Glutamatergic neuron (in vitro differentiated cells): ENCODE measurements at regions not wholly inside any gene's neighbourhood (a gene's known extent, or its start where the extent isn't known, plus 50 kb on each side); places are given as distances from the start of the nearest gene placed in this dataset.

Experiments used
- DNase-seq: peaks from one replicate; pipeline ENCODE4 v3.0.0; 2022
- H3K27ac Mint-ChIP-seq: one replicate; pipeline ENCODE4 v1.8.0; 2020; ENCODE audit warnings: mild to moderate bottlenecking, mixed read lengths, inconsistent platforms; ENCODE audit not compliant: unreplicated experiment
- H3K27me3 Mint-ChIP-seq: one replicate; pipeline ENCODE4 v1.8.0; 2020; ENCODE audit warnings: mild to moderate bottlenecking, moderate library complexity, mixed read lengths, inconsistent platforms; ENCODE audit not compliant: unreplicated experiment
- H3K36me3 Mint-ChIP-seq: one replicate; pipeline ENCODE4 v1.8.0; 2020; ENCODE audit warnings: mild to moderate bottlenecking, mixed read lengths, inconsistent platforms; ENCODE audit not compliant: unreplicated experiment
- H3K4me1 Mint-ChIP-seq: one replicate; pipeline ENCODE4 v1.8.0; 2020; ENCODE audit warnings: mild to moderate bottlenecking, low read depth, mixed read lengths, inconsistent platforms; ENCODE audit not compliant: unreplicated experiment
- H3K4me3 Mint-ChIP-seq: one replicate; pipeline ENCODE4 v1.8.0; 2020; ENCODE audit warnings: mild to moderate bottlenecking, mixed read lengths, inconsistent platforms; ENCODE audit not compliant: unreplicated experiment
- H3K9me3 Mint-ChIP-seq: one replicate; pipeline ENCODE4 v1.8.0; 2020; ENCODE audit warnings: mild to moderate bottlenecking, moderate library complexity, mixed read lengths, inconsistent platforms; ENCODE audit not compliant: unreplicated experiment
- CTCF ChIP-seq: fragments of 200-600 bp; sonication (generic); IDR thresholded peaks from one replicate; pipeline ENCODE4 v1.5.0; 2021; ENCODE audit not compliant: partially characterized antibody, unreplicated experiment

- TF ChIP-seq CTCF, result no peak
- Mint-ChIP-seq H3K27me3 (no peaks in the 10 kb centered on the region), H3K27ac (no peak overlapping the region), H3K9me3 (peaks cover 3% of the 10 kb centered on the region), H3K4me1 (peaks cover 2% of the 10 kb centered on the region), H3K36me3 (no peaks in the 10 kb centered on the region), H3K4me3 (no peak overlapping the region)
- DNase-seq, result no peak
These were observed 251.9 kb downstream of the SEC23A start for GRCh38 chr14:38851111-38851510.

- Mint-ChIP-seq H3K27ac (no peak overlapping the region), H3K9me3 (peaks cover 3% of the 10 kb centered on the region), H3K4me1 (peaks cover 2% of the 10 kb centered on the region), H3K27me3 (no peaks in the 10 kb centered on the region), H3K4me3 (no peak overlapping the region), H3K36me3 (no peaks in the 10 kb centered on the region)
- DNase-seq, result no peak
- TF ChIP-seq CTCF, result no peak
These were observed 252.4 kb downstream of the SEC23A start for GRCh38 chr14:38850664-38851063.

GRCh38 chr14:38848243-38848935 lies 254.6 kb downstream of the SEC23A start:
- H3K9me3 Mint-ChIP-seq, result peaks cover 3% of the 10 kb centered on the region
- H3K4me3 Mint-ChIP-seq, result no peak overlapping the region
- no peak for TF ChIP-seq CTCF
- H3K27ac Mint-ChIP-seq, result no peak overlapping the region
- H3K4me1 Mint-ChIP-seq, result peaks cover 2% of the 10 kb centered on the region
- H3K27me3 Mint-ChIP-seq, result no peaks in the 10 kb centered on the region
- no peaks in the 10 kb centered on the region for H3K36me3 Mint-ChIP-seq
- DNase-seq, result no peak

GRCh38 chr14:38847161-38847560 lies 255.9 kb downstream of the SEC23A start:
- H3K9me3 Mint-ChIP-seq, result no peaks in the 10 kb centered on the region
- H3K27me3 Mint-ChIP-seq, result no peaks in the 10 kb centered on the region
- no peak overlapping the region for H3K4me3 Mint-ChIP-seq
- DNase-seq, result no peak
- H3K27ac Mint-ChIP-seq, result no peak overlapping the region
- peaks cover 2% of the 10 kb centered on the region for H3K4me1 Mint-ChIP-seq
- TF ChIP-seq CTCF, result no peak
- no peaks in the 10 kb centered on the region for H3K36me3 Mint-ChIP-seq

GRCh38 chr14:38839694-38840365 lies 263.2 kb downstream of the SEC23A start:
- no peak for TF ChIP-seq CTCF
- peaks cover 6% of the 10 kb centered on the region for H3K9me3 Mint-ChIP-seq
- H3K4me1 Mint-ChIP-seq, result peaks cover 8% of the 10 kb centered on the region
- no peak for DNase-seq
- no peak overlapping the region for H3K27ac Mint-ChIP-seq
- H3K36me3 Mint-ChIP-seq, result peaks cover 3% of the 10 kb centered on the region
- H3K4me3 Mint-ChIP-seq, result no peak overlapping the region
- peaks cover 5% of the 10 kb centered on the region for H3K27me3 Mint-ChIP-seq
